Activated CD8-positive, alpha-beta memory T cell treated with anti-CD3 and anti-CD28 coated beads, Interleukin-2, amount 10 ng/mL, durations not matched to agents 7 days and 5 days (primary cell): ENCODE measurements at regions not wholly inside any gene's neighbourhood (a gene's known extent, or its start where the extent isn't known, plus 50 kb on each side); places are given as distances from the start of the nearest gene placed in this dataset.
A peak's percentile ranks its signal among the peaks of the same experiment; 100 is the strongest.
"Not testable (repeated sequence)": the region's sequence is repeated elsewhere in the genome, so short reads cannot be mapped to it uniquely, and the experiment has no call there.

Source experiments
- ATAC-seq: fragments of 150-1000 bp; cut with Tn5 transposase; one replicate; pipeline ENCODE4 v1.10.0; 2021; ENCODE audit warnings: moderate library complexity
- CTCF ChIA-PET: fragments of 350-600 bp; sonication (Branson Sonifier 250); formaldehyde crosslinking; loops from one replicate; lab custom pipeline; 2021; ENCODE audit warnings: antibody characterized with exemption; lab: Charles Lee
- DNase-seq: peaks from one replicate; pipeline ENCODE4 v3.0.0-alpha.2; 2020
- H3K27ac Mint-ChIP-seq: one replicate; pipeline ENCODE4 v1.8.0; 2021; ENCODE audit warnings: mild to moderate bottlenecking, mixed read lengths
- H3K27me3 Mint-ChIP-seq: one replicate; pipeline ENCODE4 v1.8.0; 2021; ENCODE audit warnings: mixed read lengths
- H3K36me3 Mint-ChIP-seq: one replicate; pipeline ENCODE4 v1.8.0; 2021; ENCODE audit warnings: mild to moderate bottlenecking, mixed read lengths
- H3K4me1 Mint-ChIP-seq: one replicate; pipeline ENCODE4 v1.8.0; 2021; ENCODE audit warnings: mixed read lengths
- H3K4me3 Mint-ChIP-seq: one replicate; pipeline ENCODE4 v1.8.0; 2021; ENCODE audit warnings: mild to moderate bottlenecking, moderate library complexity, mixed read lengths
- H3K9me3 Mint-ChIP-seq: one replicate; pipeline ENCODE4 v1.8.0; 2022; ENCODE audit warnings: low read depth, mixed read lengths

DNA sequence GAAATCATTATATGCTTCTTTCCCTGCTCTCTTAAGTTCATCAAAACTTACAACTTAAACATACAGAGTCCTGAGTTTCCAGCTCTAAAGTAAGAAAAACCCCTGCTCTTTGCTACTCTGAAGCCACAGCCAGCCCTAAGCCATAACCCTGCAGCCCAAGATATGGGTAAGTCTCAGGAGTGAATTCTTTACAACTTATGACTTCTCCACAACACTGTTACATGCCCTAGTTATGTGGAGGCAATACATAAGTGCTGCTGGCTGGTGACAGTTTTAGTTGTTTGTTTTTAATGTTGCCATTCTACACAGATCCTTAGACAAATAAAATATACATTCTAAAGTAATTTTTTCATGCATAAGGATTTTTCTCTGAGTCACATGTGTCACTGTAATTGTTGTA is 100.2 kb downstream of the FBXO8 start:
- H3K27me3 Mint-ChIP-seq: peaks cover 25% of the 10 kb centered on the region
- no peak overlapping the region for H3K4me3 Mint-ChIP-seq
- no peaks in the 10 kb centered on the region for H3K9me3 Mint-ChIP-seq
- no peak overlapping the region for H3K27ac Mint-ChIP-seq
- CTCF ChIA-PET: no interaction called here
- DNase-seq (no peak), ATAC-seq (no peak)
- no peaks in the 10 kb centered on the region for H3K36me3 Mint-ChIP-seq
- H3K4me1 Mint-ChIP-seq: no peaks in the 10 kb centered on the region

DNA sequence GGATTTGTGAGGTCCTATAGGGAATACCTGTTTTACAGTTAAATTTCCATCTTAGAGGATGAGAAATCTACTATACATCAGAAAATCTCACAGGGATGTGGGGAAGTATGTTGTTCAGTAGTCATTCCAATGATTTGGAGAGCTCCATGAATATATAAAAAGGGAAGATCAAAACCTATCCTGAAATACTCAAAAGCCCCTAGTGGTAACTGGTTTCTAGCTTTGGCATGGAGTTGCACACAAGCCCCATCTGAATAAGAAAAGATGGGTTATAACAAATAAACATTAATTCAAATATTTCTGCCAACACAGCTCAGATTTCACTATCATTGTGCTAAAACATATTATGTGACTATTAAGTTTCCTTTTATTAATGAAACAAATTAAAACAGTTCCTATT is 101.6 kb downstream of the FBXO8 start:
- H3K36me3 Mint-ChIP-seq: no peaks in the 10 kb centered on the region
- H3K4me1 Mint-ChIP-seq: no peaks in the 10 kb centered on the region
- ATAC-seq (no peak), DNase-seq (no peak)
- no peak overlapping the region for H3K27ac Mint-ChIP-seq
- H3K27me3 Mint-ChIP-seq: peaks cover 22% of the 10 kb centered on the region
- no peaks in the 10 kb centered on the region for H3K9me3 Mint-ChIP-seq
- CTCF ChIA-PET: no interaction called here
- H3K4me3 Mint-ChIP-seq: no peak overlapping the region

DNA sequence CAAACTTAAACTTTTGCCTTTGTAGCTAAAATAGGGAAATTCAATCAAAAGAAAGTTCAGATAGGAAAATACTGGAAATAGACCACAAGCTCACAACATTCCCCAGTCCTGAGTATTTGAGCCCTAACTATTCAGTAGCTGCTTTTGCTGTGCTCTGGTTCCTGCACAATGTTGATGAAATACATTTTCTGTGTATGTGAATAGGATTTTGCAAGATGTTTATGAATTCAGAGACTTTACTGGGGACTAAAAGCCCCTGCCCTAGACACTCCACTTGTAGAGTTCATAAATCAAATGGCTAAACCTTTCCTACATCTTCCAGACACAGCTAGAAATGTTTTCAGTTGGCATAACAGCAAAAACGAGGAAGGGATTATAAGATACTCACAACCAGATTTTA is 105.9 kb downstream of the FBXO8 start:
- H3K9me3 Mint-ChIP-seq: no peaks in the 10 kb centered on the region
- CTCF ChIA-PET: interaction anchor here (0.7 kb wide), 2 partner anchors 152 to 608 kb away, joined by 4 read pairs; no protein-coding TSS in a partner anchor
- H3K4me1 Mint-ChIP-seq: no peaks in the 10 kb centered on the region

DNA sequence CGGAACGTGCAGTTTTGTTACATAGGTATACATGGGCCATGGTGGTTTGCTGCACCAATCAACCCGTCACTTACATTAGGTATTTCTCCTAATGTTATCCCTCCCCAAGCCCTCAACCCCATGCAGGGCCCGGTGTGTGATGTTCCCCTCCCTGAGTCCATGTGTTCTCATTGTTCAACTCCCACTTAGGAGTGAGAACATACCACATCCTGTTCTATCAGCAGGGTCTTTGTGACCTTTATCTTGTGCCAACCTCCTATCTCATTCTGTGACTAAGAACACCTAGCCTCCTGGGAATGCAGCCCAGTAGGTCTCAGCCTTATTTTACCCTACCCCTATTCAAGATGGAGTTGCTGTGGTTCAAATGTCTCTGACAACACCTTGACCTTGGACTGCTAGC is 107.6 kb downstream of the FBXO8 start:
- H3K4me3 Mint-ChIP-seq, H3K9me3 Mint-ChIP-seq, H3K36me3 Mint-ChIP-seq, ATAC-seq, H3K4me1 Mint-ChIP-seq, CTCF ChIA-PET, H3K27ac Mint-ChIP-seq, DNase-seq: not testable (repeated sequence)
- peaks cover 22% of the 10 kb centered on the region for H3K27me3 Mint-ChIP-seq

More for the DNA sequence above, 105.9 kb downstream of the FBXO8 start:
- Mint-ChIP-seq H3K4me3 (no peak overlapping the region), H3K27me3 (peaks cover 23% of the 10 kb centered on the region), H3K27ac (no peak overlapping the region), H3K36me3 (no peaks in the 10 kb centered on the region)
- ATAC-seq (no peak), DNase-seq (no peak)

DNA sequence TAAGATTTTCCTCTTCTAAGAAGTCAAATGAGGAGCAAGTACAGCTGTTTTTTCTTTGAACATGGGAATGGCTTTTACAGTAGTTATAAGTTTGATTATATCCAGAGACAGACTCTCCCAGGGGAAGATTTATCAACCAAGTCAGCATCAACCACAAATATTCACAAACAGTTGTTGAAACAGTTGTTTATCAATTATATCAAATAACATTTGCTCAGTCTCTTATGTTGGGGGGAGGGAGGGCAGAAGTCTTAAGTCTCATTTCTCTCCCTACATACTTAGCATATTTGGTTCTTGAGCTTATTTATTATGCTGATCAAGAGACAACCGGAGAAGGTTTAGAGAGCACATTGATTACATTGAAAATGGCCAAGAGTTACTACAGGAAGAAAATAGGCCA is 110.1 kb downstream of the FBXO8 start:
- Mint-ChIP-seq H3K9me3 (no peaks in the 10 kb centered on the region), H3K4me3 (no peak overlapping the region), H3K36me3 (no peaks in the 10 kb centered on the region), H3K27me3 (peaks cover 21% of the 10 kb centered on the region), H3K27ac (no peak overlapping the region), H3K4me1 (no peaks in the 10 kb centered on the region)
- CTCF ChIA-PET: no interaction called here
- DNase-seq (no peak), ATAC-seq (no peak)

DNA sequence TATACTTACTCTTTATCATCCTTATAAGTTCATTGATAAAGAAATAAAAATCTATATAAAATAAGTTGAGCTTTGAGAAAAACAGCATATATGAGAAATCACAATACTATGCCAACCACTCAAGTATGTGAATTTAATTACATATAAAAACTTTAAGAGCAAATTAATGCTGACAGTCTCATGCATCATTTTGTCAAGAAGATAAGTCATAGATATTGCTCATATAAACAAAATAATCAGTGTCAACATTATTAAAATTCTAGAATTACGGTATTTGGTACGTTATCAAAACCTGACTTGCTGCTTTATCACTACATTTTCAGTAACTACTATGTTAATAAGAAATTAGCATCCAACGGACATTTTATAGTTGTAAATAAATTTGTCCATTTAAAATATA is 111.2 kb downstream of the FBXO8 start:
- no peak for ATAC-seq
- no peaks in the 10 kb centered on the region for H3K9me3 Mint-ChIP-seq
- CTCF ChIA-PET: no interaction called here
- no peak overlapping the region for H3K27ac Mint-ChIP-seq
- H3K4me1 Mint-ChIP-seq: no peaks in the 10 kb centered on the region
- H3K27me3 Mint-ChIP-seq: peaks cover 24% of the 10 kb centered on the region
- no peak overlapping the region for H3K4me3 Mint-ChIP-seq
- DNase-seq: no peak
- no peaks in the 10 kb centered on the region for H3K36me3 Mint-ChIP-seq

DNA sequence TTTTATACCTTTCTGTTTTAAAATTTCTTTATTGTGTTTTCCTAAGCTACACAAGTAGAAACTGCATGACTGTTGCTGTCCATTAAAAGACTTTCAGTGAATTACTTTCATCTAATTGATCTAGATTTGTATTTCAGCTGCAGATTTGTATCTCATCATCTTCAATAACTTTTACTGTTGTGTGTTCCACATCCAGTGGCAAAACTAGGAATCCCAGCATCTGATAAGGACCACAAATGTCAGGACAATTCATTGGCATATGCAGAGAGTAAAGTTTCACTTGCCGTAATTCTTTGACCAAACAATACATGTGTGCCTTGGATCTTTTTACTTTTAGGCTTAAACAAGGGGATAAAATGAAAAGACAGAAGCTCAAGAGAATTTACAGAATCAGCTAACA is 112.6 kb downstream of the FBXO8 start:
- CTCF ChIA-PET: no interaction called here

DNA sequence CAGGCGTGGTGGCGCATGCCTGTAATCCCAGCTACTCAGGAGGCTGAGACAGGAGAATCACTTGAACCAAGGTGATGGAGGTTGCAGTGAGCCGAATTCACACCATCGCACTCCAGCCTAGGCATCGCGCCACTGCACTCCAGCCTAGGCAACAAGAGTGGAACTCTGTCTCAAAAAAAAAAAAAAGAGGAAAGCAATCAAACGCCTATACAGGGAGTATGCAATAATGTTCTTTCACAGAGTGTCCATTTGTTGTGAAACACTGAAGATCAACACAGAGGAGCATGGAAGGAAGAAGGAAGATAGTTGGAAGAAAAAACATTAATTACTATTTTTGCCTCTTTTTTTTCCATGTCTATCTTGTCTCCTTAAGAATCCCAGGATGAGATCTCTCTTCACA is 113.4 kb downstream of the FBXO8 start:
- H3K4me3 Mint-ChIP-seq: no peak overlapping the region
- no peaks in the 10 kb centered on the region for H3K9me3 Mint-ChIP-seq
- peaks cover 22% of the 10 kb centered on the region for H3K27me3 Mint-ChIP-seq
- CTCF ChIA-PET: interaction anchor here (0.6 kb wide), 1 partner anchor 495 kb away, joined by 3 read pairs; no protein-coding TSS in a partner anchor
- H3K4me1 Mint-ChIP-seq: no peaks in the 10 kb centered on the region
- DNase-seq (no peak), ATAC-seq (no peak)
- H3K27ac Mint-ChIP-seq: no peak overlapping the region
- H3K36me3 Mint-ChIP-seq: no peaks in the 10 kb centered on the region

More for the DNA sequence above, 112.6 kb downstream of the FBXO8 start:
- ATAC-seq (no peak), DNase-seq (no peak)
- Mint-ChIP-seq H3K4me1 (no peaks in the 10 kb centered on the region), H3K4me3 (no peak overlapping the region), H3K27me3 (peaks cover 22% of the 10 kb centered on the region), H3K27ac (no peak overlapping the region), H3K36me3 (no peaks in the 10 kb centered on the region), H3K9me3 (no peaks in the 10 kb centered on the region)

DNA sequence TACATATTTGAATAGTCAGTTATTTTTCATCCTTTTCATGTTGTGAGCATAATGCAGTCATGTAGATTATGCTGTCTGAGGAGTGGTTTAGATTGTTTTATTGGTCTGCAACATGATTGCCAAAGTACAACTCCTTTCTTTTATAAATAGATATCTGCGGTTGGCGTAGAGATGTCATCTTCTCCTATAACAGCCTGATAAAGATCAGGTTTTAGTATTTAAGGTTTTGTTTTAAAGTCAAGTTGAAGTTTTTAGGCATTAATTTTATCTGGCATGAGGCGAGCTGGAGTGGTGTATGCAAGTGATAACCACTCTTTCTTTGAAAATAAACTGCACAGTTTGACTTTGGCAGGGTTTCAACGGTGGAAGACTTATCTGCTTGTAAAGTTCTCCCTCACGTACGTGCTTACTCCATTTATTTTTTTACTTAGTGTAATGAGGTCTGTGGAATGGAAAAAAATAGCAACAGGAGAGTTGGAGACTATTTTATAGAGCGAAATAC is 126.3 kb downstream of the FBXO8 start:
- Mint-ChIP-seq H3K27me3 (peaks cover 22% of the 10 kb centered on the region), H3K4me3 (no peak overlapping the region), H3K4me1 (no peaks in the 10 kb centered on the region), H3K36me3 (no peaks in the 10 kb centered on the region), H3K27ac (no peak overlapping the region), H3K9me3 (no peaks in the 10 kb centered on the region)
- CTCF ChIA-PET: interaction anchor here (0.6 kb wide), 1 partner anchor 736 kb away, joined by 3 read pairs; no protein-coding TSS in a partner anchor
- ATAC-seq (no peak), DNase-seq (no peak)

DNA sequence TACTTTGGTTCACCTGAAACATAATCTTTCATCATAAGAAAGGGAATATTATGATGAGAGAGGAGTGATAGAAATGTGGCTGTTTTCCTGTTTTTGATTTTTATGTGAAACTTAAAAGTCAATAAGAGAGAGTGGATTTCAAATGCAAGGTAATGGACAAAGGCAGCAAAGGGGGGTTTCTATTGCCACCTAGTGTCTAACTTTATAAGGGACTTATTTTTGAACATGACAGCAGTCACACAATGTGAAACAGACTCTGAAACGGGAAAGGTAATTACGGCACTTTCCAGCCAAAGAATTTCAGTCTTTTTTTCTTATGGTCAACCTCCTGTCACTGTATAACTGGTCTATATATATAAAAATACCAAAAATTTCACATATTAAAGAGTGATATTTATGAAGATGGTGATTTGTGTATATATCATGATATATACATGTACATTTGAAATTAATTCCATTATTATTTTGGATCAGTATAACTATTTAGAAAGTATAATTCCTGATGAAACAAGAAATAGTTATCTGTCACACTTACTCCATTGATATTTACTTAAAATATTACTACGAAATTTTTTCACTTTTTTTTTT is 127.1 kb downstream of the FBXO8 start:
- no peaks in the 10 kb centered on the region for H3K4me1 Mint-ChIP-seq
- H3K4me3 Mint-ChIP-seq: no peak overlapping the region
- H3K27me3 Mint-ChIP-seq: peaks cover 22% of the 10 kb centered on the region
- H3K9me3 Mint-ChIP-seq: no peaks in the 10 kb centered on the region
- CTCF ChIA-PET: no interaction called here
- DNase-seq (no peak), ATAC-seq (peak; percentile 60)
- no peak overlapping the region for H3K27ac Mint-ChIP-seq
- H3K36me3 Mint-ChIP-seq: no peaks in the 10 kb centered on the region

DNA sequence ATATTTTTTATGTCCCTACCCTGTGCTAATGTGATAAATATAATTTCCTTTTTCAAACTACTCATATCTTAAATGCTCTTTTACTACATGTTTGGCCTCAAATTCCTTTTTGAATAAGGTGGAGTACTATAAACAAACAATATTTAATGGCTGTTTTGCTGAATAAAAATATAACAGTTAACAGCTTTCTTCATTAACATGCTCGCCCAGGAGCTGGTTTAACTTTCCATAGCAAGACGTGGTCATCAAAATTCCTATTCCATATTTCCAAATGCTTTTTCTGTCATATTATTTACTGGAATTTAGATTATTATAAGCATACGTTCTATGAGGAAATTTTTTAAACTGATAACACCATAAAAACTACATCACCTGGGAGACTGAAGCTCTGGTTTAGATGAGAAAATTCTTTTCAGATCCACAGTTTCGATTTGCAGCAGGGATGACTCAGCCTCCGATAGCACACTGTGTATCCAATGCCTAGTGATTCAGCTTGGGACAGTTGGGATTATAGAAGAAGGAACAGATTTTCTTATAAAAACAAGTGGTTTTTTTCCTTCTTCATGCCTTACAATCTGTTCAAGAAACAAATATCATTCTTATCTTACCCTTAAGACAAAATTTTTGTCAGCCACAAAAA is 129.1 kb downstream of the FBXO8 start:
- CTCF ChIA-PET: no interaction called here
- H3K4me1 Mint-ChIP-seq: no peaks in the 10 kb centered on the region
- H3K27ac Mint-ChIP-seq: no peak overlapping the region
- H3K9me3 Mint-ChIP-seq: no peaks in the 10 kb centered on the region
- no peaks in the 10 kb centered on the region for H3K36me3 Mint-ChIP-seq
- DNase-seq (no peak), ATAC-seq (no peak)
- no peak overlapping the region for H3K4me3 Mint-ChIP-seq
- peaks cover 27% of the 10 kb centered on the region for H3K27me3 Mint-ChIP-seq

DNA sequence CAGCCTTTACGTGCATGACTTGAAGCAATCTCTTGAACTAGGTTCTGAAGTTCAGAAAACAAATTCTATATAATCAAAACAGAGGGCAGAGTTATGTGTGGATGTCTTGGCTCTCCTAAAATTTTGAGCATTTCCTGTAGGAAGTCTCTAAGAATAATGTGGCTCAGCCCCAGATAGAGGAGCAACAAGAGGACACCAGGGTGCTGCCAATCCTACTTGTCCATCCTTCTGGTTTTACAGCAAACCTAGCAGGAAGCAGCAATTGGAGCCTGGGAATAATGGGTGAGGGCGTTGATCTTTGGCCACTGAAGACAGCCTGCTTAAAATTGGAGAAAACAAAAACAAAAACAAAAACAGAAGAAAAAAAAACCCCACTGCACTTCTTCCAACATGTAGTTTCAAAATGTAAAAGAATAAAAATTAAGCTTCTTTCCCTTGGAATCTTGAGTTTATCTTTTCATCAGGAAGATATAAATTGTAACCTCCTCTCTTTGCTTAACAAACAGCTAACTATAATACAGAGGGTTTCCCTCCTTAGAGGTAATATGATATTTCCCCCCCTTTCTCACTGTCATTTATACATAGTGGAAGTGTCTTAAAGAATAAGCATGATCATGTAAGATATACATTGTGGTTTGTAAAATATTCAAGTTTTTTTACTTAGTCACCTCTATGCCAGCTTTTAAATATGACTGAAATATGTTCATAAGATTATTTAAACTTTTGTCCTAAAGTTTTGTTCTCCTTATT is 130.6 kb downstream of the FBXO8 start:
- ATAC-seq: no peak
- no peak for DNase-seq
- Mint-ChIP-seq H3K27me3 (peaks cover 21% of the 10 kb centered on the region), H3K36me3 (no peaks in the 10 kb centered on the region), H3K27ac (no peak overlapping the region), H3K4me3 (no peak overlapping the region), H3K4me1 (no peaks in the 10 kb centered on the region), H3K9me3 (no peaks in the 10 kb centered on the region)
- CTCF ChIA-PET: interaction anchor here (1.4 kb wide), 1 partner anchor 648 kb away, joined by 3 read pairs; no protein-coding TSS in a partner anchor

DNA sequence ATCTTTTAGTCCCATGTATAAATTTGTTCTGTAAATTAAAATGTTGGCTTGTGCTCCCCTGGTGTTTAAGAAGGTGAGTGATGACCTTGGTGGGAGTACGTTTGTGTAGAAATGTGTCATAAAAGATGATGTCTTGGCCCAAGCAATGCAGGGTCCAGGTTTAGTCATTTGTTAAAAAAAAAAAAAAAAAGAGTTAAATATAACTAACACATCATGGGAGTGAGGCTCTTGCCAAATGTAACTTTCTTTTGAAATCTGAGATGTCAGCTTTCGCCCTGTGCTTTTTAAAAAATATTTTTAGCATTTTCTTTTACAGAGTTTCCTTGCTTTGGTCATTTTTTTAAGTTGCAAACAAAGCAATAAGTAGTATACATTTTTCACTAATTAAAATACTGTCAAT is 135.6 kb downstream of the FBXO8 start:
- ATAC-seq: no peak

More for the DNA sequence above, 135.6 kb downstream of the FBXO8 start:
- Mint-ChIP-seq H3K4me1 (no peaks in the 10 kb centered on the region), H3K27me3 (peaks cover 21% of the 10 kb centered on the region), H3K27ac (no peak overlapping the region), H3K9me3 (no peaks in the 10 kb centered on the region), H3K36me3 (no peaks in the 10 kb centered on the region), H3K4me3 (no peak overlapping the region)
- DNase-seq: no peak
- CTCF ChIA-PET: no interaction called here
